HG03095 (cell line): ENCODE measurements at regions not wholly inside any gene's neighbourhood (a gene's known extent, or its start where the extent isn't known, plus 50 kb on each side); places are given as distances from the start of the nearest gene placed in this dataset.
"Not testable (repeated sequence)": the region's sequence is repeated elsewhere in the genome, so short reads cannot be mapped to it uniquely, and the experiment has no call there.

Experiments
- ATAC-seq: cut with Tn5 transposase; IDR thresholded peaks from one replicate; pipeline ENCODE4 v1.9.1; 2021; ENCODE audit warnings: moderate library complexity; ENCODE audit not compliant: unreplicated experiment

DNA sequence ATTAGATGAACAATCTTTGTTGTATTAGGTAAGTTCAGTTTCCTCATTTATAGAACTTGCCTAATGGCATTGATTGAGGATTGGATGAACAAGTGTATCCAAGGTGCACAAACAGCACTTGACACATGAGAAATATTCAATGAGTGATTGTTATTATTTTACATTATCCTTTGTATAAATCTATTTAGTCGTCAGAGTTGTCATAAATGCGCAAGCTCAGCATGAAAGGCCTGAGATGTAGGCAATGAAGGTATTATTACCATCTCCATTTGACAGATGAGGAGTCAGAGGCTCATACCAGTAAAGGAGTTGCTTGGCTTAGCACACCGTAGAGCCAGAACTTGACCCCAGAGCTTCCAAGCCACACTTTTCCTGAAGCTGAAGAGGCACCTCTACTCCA lies 291.4 kb downstream of the C1D start:
- ATAC-seq: no peak

DNA sequence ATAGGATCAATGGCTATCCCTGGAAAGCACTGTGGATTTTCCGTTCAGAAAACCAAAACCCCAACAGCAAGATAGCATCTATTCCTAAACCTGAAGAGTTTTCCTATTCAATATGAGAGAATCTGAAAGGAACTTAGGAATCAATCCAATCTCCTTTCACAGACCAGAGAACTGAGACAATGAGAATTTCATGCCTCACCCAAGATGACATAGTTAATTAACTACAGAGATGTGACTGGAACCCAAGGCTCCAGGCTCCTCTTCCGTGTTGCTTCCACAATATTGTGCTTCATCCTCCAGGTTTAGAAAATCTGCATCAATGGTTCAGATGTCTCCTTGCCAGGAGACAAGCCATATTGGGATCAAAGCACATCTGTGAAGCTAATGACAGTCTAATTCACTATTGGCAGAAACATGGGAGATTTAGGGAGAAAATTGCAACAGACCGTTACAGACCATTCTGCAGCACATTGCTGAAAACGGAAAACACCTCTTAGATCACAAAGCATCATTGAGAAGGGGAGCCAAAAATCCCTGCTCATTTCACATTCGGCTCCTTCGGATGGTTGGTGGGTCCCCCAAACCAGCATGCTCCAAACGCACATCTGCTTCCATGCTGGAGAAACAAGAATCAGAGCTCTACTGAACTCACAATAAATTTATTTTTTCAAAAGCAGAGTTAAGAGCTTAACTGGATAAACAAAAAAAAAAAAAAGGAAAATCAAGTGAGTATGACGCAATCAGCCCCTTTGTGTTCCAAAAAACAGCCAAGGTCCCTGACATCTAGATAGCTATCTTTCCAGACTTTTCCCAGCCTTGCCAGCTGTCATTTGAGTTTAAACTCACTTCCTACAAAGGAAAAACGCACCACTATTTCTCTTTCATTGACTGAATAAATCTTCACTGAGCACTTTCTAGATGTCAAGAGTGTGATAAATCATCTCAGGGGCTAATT lies 290.3 kb downstream of the C1D start:
- no peak for ATAC-seq

GRCh38 chr2:67773851-67774250 lies 289.0 kb downstream of the C1D start:
- ATAC-seq: no peak

DNA sequence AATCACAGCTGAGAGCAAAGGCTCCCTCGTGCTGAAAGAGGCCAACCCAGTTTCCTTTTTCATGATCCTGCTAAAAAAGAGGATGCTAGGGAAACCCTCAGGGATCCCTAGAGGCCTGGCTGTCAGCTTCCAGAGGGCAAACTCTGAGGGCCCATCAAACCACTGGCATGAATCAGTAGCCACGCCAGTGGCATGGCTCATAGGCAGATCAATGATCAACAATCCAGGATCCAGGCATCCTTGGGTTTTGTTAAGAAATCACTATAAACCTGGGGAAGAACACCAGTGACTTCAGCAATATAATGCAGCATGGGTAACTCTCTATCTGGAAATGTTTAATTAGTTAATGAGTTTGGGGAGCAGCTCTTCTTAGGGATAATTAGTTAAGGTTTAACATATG lies 286.5 kb downstream of the C1D start:
- ATAC-seq: no peak

- no peak for ATAC-seq
Measured at GRCh38 chr2:67777010-67777409, 285.8 kb downstream of the C1D start.

DNA sequence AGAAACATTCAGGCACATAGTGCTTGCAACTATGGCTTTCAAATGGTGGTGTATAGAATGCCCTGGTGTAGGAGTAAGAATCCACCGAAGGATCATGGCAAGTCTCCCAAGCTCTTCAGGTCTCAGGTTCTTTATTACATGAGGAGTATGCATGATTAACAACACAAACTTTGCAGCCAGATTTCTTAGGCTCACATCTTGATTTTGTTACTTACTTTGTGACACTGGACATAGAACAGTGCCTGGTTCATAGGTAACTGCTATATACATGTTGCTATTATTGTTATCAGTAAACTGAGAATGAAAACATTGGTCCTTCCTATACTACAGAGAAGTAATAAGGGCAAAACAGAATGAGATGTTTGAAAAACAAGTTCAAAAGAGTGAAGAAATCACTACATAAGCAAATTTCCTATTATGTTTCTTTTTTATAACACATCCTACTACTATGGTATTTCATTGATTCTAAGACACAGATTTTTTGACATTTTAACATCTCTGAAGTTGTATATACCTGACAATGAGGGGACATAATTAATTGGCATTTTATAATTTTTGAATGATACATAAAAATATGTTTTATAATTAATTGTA lies 284.9 kb downstream of the C1D start:
- ATAC-seq: no peak

DNA sequence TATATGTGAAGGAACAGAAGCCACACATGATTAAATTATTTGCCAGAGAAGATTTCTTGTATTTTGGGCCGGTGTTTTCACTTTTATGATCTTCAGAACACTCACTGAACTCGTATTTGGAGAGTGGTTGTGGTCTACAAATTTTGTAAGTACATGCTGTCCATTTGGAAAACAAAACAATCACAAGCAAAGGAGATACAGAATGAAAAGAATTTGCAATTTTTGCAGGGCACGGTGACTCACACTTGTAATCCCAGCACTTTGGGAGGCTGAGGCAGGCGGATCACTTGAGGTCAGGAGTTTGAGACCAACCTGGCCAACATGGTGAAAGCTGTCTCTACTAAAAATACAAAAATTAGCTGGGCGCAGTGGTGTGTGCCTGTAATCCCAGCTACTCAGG lies 282.0 kb downstream of the C1D start:
- ATAC-seq: not testable (repeated sequence)

- no peak for ATAC-seq
Measured at GRCh38 chr2:67782443-67782842, 280.4 kb downstream of the C1D start.

GRCh38 chr2:67783026-67783425 lies 279.8 kb downstream of the C1D start:
- no peak for ATAC-seq

DNA sequence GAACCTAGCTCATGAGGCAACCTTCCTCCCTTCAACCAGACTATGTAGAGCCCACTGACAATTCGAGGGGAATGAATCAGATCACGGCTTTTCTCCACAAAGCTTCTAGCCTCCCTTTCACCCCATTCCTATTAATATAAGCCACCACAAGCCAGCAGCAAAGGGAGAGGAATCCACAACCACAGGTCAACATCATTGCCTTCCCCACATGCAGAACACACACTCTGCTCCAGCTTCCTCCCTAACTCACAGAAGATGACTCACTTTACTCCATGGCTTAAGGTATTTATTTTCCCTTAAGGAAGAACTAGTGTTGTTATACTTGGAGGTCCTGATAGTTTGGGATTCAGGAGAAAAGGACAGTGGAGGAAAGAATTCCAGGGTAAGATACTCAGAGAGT lies 272.2 kb downstream of the C1D start:
- no peak for ATAC-seq

DNA sequence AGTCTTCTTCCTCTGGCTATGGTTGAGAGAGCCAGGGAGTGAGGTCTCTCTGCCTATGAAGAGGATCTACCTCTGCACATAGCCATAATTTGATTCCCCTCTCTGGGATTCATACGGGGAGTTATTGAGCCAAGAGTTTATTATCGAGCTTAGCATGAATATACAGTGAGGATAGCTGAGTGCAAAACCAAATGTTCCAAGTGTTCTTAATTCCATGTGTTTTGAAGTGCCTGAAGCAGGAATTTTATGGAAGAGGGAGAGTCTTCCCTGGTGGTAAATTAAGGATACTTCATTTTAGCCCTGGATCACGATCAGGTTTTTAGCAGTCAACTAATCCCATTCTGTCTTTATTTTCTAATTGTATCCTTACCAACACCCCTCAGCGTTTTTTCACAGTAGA lies 270.6 kb downstream of the C1D start:
- ATAC-seq: no peak

DNA sequence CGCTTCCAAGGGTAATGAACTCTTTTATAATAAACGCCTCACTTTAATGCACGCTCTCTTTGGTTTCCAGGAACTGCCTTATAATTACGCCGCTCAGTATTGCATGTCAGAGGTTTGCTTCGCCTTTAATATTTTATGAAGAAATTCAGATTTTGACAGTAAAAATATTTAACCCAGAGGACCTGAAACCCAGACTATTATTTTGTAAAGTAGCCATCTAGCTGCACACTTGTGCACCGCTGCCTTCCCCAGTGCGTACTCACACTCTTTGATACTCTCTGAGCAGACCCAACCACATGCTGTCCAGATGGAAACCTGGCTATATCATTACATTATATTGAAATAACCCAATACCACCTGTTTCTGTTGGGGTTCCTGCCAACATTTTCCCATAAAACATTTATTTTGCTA lies 270.1 kb downstream of the C1D start:
- no peak for ATAC-seq

GRCh38 chr2:67797801-67798540 lies 264.8 kb downstream of the C1D start:
- ATAC-seq: no peak

- ATAC-seq: no peak
Measured at GRCh38 chr2:67798541-67799160, 264.2 kb downstream of the C1D start.

DNA sequence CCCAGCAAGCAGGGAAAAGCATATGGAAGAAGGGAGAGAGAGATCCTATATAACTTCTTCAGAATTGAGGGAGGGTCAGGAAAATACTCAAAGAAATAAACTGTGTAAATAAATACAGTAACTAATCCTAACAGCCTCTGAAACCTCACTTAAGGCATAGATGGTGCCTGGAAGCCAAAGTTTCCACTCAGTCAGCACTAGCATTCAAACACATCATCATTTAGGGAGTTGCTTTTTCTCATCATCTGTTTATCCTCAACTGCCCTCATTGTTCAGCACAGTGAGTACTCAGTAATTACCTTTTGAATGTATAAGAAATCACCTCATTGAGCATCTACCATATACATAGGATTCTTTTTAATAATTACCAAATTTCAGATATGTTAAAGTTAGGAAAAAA lies 262.9 kb downstream of the C1D start:
- no peak for ATAC-seq

DNA sequence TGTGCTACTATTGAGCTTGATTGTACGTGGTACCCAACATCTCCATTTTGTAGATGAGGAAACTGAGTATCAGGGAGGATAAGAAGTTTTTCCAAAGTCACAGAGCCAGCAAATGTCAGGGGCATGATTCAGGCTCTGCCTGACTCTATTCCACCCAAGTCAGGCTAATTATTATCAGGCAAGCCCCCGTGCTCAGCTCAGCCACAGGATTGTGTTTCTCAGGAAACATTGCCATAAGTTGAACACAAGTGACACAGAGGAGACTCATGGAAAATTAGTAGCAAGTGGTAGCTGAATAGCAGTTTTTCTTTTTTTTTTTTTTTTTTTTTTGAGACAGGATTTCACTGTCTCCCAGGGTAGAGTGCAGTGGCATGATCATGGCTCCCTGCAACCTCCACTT lies 260.5 kb downstream of the C1D start:
- no peak for ATAC-seq

DNA sequence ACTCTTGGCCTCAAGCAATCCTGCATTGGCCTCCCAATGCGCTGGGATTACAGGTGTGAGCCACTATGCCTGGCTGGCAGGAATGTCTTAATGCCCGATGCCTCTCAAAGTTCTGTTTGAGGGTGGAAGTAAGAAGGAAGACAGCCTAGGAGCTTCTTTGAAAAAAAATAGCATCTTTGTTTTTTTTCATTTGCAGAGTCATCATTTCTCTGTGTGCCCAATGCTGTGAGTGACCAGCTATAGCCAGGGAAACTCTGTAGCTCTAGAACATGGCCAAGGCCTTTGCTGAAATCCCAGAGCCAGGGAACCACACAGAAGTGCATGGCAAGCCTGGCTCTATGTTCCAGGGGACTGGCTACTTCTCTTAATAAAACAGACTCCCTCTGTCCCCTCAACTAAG lies 260.0 kb downstream of the C1D start:
- no peak for ATAC-seq

DNA sequence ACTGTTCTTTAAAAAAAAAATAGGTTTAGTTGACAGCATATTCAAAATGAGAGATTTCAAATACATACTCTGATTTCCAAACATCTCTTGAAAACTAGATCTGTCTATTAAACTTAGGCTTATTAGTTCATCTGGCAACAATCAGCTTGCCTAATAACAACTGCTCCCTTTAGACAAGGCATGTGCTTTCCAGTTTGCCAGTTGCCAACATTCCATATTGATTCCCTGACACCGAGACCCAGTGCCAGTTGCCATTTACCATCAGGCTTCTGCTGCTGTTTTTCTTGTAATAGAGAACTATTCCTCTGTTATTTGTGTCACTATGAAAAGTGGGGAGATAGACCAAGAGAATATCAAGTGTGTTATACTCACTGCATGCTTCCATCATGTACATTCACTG lies 256.0 kb downstream of the C1D start:
- no peak for ATAC-seq

DNA sequence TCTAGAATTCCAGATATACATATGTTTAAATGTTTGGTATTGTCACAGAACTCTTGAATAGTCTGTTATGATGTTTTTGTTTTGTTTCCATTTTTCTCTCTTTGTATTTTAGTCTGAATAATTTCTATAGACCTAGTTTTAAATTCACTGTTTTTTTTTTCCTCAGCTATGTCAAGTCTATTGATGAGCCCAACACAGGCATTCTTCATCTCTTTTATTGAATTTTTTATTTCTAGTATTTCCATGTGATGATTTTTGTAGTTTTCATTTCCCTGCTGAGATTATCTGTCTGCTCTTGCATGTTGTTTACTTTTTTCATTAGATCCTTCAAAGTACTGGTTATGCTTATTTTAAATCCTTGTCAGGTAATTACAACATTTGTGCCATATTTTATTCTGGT lies 254.7 kb downstream of the C1D start:
- no peak for ATAC-seq

DNA sequence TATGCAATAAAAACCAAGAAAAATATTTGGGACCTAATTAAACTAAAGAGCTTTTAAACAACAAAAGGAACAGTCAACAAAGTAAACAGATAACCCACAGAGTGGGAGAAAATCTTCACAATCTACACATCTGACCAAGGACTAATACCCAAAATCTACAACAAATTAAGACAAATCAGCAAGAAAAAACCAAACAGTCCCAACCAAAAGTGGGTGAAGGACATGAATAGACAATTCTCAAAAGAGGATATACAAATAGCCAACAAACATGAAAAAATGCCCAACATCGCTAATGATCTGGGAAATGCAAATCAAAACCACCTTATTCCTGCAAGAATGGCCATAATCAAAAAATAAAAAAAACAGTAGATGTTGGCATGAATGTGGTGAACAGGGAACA lies 250.1 kb downstream of the C1D start:
- ATAC-seq: no peak

GRCh38 chr2:67823726-67824125 lies 239.1 kb downstream of the C1D start:
- no peak for ATAC-seq
